ENCODE measurements at regions not wholly inside any gene's neighbourhood (a gene's known extent, or its start where the extent isn't known, plus 50 kb on each side); places are given as distances from the start of the nearest gene placed in this dataset.

DNA sequence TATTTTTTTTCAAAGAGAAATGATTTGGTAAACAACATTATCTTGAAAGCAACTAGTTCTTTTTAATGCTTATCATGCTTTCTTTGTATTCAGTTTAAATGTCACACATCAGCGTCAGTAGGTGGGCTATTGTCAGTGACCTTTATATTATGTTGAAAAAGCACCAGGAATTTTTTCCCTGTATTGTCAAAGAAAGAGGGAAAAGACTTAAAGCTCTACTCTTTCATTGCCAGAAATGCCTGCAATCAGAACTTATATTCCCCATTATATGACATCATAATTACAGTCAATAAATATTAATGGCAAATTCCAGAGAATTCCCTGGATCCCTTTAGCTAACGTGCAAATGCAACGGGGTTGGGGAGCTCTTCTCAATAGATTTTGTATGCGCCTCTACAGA lies 353.9 kb downstream of the CDH2 start:
- TF ChIP-seq, protein P1, sequence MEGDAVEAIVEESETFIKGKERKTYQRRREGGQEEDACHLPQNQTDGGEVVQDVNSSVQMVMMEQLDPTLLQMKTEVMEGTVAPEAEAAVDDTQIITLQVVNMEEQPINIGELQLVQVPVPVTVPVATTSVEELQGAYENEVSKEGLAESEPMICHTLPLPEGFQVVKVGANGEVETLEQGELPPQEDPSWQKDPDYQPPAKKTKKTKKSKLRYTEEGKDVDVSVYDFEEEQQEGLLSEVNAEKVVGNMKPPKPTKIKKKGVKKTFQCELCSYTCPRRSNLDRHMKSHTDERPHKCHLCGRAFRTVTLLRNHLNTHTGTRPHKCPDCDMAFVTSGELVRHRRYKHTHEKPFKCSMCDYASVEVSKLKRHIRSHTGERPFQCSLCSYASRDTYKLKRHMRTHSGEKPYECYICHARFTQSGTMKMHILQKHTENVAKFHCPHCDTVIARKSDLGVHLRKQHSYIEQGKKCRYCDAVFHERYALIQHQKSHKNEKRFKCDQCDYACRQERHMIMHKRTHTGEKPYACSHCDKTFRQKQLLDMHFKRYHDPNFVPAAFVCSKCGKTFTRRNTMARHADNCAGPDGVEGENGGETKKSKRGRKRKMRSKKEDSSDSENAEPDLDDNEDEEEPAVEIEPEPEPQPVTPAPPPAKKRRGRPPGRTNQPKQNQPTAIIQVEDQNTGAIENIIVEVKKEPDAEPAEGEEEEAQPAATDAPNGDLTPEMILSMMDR (IDR thresholded peaks at IDR 0.05): no peak
- H3K36me3 ChIP-seq: no peaks in the 10 kb centered on the region

DNA sequence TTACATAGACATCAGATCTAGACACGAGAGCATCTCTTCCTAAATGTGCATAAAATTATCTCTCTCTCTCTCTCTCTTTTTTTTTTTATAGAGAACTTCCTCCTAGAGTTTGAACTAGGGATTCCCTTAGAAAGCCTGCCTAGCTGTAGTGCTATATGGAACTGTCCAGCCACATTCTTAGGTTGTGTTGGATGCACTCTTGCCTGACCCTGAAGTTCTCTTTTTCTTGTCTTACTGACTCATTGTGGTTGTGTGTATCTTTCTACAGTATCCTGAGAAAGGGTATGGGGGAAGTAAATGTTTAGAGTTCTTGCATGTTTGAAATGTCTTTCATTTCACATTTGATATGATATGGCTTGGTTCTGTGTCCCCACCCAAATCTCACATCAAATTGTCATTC lies 368.2 kb downstream of the CDH2 start:
- H3K4me1 ChIP-seq (ENCODE audit: control insufficient read depth in 1 of 2, insufficient read depth in 1 of 2, low read depth in 1 of 2, low read length in 1 of 2): no peaks in the 10 kb centered on the region
- H3K27me3 ChIP-seq: no peaks in the 10 kb centered on the region
- H3K4me3 ChIP-seq (ENCODE audit: low read depth in 1 of 2, low read length in 1 of 2): no peak overlapping the region
- no peak overlapping the region for H3K27ac ChIP-seq
- H3K36me3 ChIP-seq: no peaks in the 10 kb centered on the region
- H3K9me3 ChIP-seq: no peaks in the 10 kb centered on the region
- TF ChIP-seq, protein P1 (IDR thresholded peaks at IDR 0.05): no peak

More for the DNA sequence above, 353.9 kb downstream of the CDH2 start:
- H3K9me3 ChIP-seq: no peaks in the 10 kb centered on the region
- H3K27me3 ChIP-seq: no peaks in the 10 kb centered on the region
- no peaks in the 10 kb centered on the region for H3K4me1 ChIP-seq (ENCODE audit: control insufficient read depth in 1 of 2, insufficient read depth in 1 of 2, low read depth in 1 of 2, low read length in 1 of 2)
- H3K4me3 ChIP-seq (ENCODE audit: low read depth in 1 of 2, low read length in 1 of 2): no peak overlapping the region
- H3K27ac ChIP-seq: no peak overlapping the region

DNA sequence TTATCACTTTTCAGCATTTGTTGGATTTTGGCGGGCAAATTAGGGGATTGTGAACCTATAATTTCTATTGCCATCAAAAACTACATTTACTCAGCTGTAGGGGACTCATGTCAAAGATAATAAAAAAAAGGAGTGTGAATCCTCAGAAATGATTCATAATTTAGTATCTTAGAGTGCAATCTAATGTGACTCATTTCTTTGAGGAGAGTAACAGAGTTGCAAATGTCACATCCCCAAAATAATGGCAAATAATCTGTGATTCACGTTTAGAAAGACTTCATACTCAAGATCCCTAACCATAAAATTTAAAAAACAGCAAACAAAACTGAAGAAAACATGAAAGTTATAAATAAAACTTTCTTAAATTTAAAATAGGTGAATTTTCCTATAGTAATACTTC lies 373.0 kb downstream of the CDH2 start:
- Histone ChIP-seq H3K27ac (no peak overlapping the region), H3K36me3 (no peaks in the 10 kb centered on the region), H3K9me3 (no peaks in the 10 kb centered on the region), H3K27me3 (no peaks in the 10 kb centered on the region), H3K4me3 (ENCODE audit: low read depth in 1 of 2, low read length in 1 of 2) (no peak overlapping the region), H3K4me1 (ENCODE audit: control insufficient read depth in 1 of 2, insufficient read depth in 1 of 2, low read depth in 1 of 2, low read length in 1 of 2) (no peaks in the 10 kb centered on the region)
- TF ChIP-seq, protein P1 (IDR thresholded peaks at IDR 0.05): no peak

DNA sequence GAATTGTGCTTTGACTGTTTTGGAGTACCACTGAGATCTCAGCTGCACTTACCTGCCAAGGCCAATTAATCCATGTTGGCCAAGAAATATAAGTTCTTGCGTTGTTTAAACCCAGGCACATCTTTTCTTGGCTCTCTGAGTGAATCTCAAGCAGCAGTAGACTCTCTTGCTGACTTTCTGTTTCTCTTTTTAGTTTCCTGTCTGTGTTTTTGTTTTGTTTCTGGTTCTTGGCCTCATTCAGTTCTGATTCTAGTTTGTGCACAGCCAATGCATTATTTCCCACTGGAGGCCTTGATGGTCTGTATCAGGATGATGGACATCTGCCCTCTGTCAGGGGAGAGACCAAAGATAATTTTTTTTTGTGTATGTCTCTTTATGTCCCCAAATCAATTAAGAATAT lies 379.4 kb downstream of the CDH2 start:
- Histone ChIP-seq H3K36me3 (no peaks in the 10 kb centered on the region), H3K27ac (no peak overlapping the region), H3K4me3 (ENCODE audit: low read depth in 1 of 2, low read length in 1 of 2) (no peak overlapping the region), H3K9me3 (no peaks in the 10 kb centered on the region), H3K4me1 (ENCODE audit: control insufficient read depth in 1 of 2, insufficient read depth in 1 of 2, low read depth in 1 of 2, low read length in 1 of 2) (no peaks in the 10 kb centered on the region), H3K27me3 (no peaks in the 10 kb centered on the region)
- TF ChIP-seq, protein P1 (IDR thresholded peaks at IDR 0.05): no peak

DNA sequence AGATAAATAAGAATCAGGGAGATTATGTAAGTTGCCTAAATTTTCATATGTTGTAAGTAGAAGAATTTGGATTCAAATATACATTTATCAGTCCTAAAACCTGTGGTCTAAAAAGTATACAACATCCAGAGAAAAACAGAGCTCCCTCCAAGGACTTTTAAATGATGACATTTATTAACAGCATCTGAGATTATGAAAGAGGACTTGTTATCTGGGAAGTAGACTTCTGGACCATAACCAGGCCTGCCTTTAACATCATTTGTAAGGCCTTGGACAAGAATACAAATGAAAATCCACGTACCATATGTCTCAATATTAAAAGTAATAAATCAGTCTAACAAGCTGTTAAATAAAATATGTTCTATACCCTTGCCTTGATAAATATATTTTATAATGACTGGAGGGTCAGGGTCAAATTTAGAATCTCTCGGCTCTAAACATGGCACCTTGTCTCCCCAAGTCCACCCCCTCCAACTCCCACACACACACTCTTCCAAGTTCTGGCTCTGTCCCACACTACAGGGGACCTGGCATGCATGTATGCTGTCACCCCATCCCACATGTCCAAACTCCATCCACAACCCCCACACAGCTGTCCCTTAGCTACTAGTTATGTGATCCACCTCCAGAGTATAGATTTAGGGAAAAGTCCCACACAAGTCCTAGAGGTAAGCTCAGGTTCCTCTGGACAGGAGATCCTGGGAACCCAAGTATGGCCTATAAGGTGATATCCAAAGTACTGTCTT lies 382.6 kb downstream of the CDH2 start:
- H3K36me3 ChIP-seq: no peaks in the 10 kb centered on the region
- TF ChIP-seq, protein P1 (IDR thresholded peaks at IDR 0.05): no peak
- H3K27ac ChIP-seq: no peak overlapping the region

More for the DNA sequence above, 382.6 kb downstream of the CDH2 start:
- Histone ChIP-seq H3K27me3 (no peaks in the 10 kb centered on the region), H3K4me3 (ENCODE audit: low read depth in 1 of 2, low read length in 1 of 2) (no peak overlapping the region), H3K4me1 (ENCODE audit: control insufficient read depth in 1 of 2, insufficient read depth in 1 of 2, low read depth in 1 of 2, low read length in 1 of 2) (no peaks in the 10 kb centered on the region), H3K9me3 (no peaks in the 10 kb centered on the region)
